WTC11 (cell line): ENCODE measurements at regions not wholly inside any gene's neighbourhood (a gene's known extent, or its start where the extent isn't known, plus 50 kb on each side); places are given as distances from the start of the nearest gene placed in this dataset.

Source experiments
- ATAC-seq: fragments of 200-7000 bp; cut with Tn5 transposase; 2 replicates; pipeline ENCODE4 v1.10.0; 2021; ENCODE audit warnings: mild to moderate bottlenecking, moderate library complexity
- CTCF ChIA-PET: fragments of 300-600 bp; sonication (Branson Sonifier 250); formaldehyde crosslinking; loops from one replicate; lab custom pipeline; 2021; ENCODE audit warnings: antibody characterized with exemption; lab: Charles Lee
- POLR2A ChIA-PET: fragments of 350-600 bp; sonication (Branson Sonifier 250); formaldehyde crosslinking; loops from one replicate; lab custom pipeline; 2021; ENCODE audit warnings: antibody characterized with exemption; lab: Charles Lee
- DNase-seq: peaks from one replicate; pipeline ENCODE4 v3.0.0; 2021; ENCODE audit warnings: low spot score
- H3K27ac Mint-ChIP-seq: 2 replicates; pipeline ENCODE4 v1.8.0; 2021; ENCODE audit warnings: mixed read lengths
- H3K27me3 Mint-ChIP-seq: 2 replicates; pipeline ENCODE4 v1.8.0; 2021; ENCODE audit warnings: low read depth, mild to moderate bottlenecking, moderate library complexity, mixed read lengths
- H3K36me3 Mint-ChIP-seq: 2 replicates; pipeline ENCODE4 v1.8.0; 2021; ENCODE audit warnings: mixed read lengths
- H3K4me1 Mint-ChIP-seq: 2 replicates; pipeline ENCODE4 v1.8.0; 2022; ENCODE audit warnings: mixed read lengths
- H3K4me3 Mint-ChIP-seq: 2 replicates; pipeline ENCODE4 v1.8.0; 2021; ENCODE audit warnings: mild to moderate bottlenecking, moderate library complexity, mixed read lengths
- H3K9me3 Mint-ChIP-seq: 2 replicates; pipeline ENCODE4 v1.8.0; 2021; ENCODE audit warnings: mixed read lengths
- AR ChIP-seq: fragments of 250-450 bp; sonication (Bioruptor Pico); IDR thresholded peaks from 2 replicates; pipeline ENCODE4 v1.9.0; 2021; ENCODE audit warnings: mild to moderate bottlenecking
- EMX1 ChIP-seq: fragments of 250-450 bp; sonication (Bioruptor Pico); IDR thresholded peaks from 2 replicates; pipeline ENCODE4 v1.8.0; 2021; ENCODE audit warnings: mild to moderate bottlenecking
- GABPB1 ChIP-seq: sonication (generic); formaldehyde crosslinking; IDR thresholded peaks from 2 replicates; pipeline ENCODE4 v1.8.1; 2023; ENCODE audit warnings: mild to moderate bottlenecking, missing genetic modification reagents
- GRHL2 ChIP-seq: fragments of 250-450 bp; sonication (Bioruptor Pico); IDR thresholded peaks from 2 replicates; pipeline ENCODE4 v1.8.0; 2022; ENCODE audit warnings: mild to moderate bottlenecking, moderate library complexity; ENCODE audit not compliant: insufficient replicate concordance, severe bottlenecking
- GTF2I ChIP-seq: fragments of 250-450 bp; sonication (Bioruptor Pico); conservative IDR thresholded peaks from 2 replicates; pipeline ENCODE4 v1.4.0; 2021; ENCODE audit warnings: mild to moderate bottlenecking
- IRF2 ChIP-seq: sonication (generic); formaldehyde crosslinking; IDR thresholded peaks from 2 replicates; pipeline ENCODE4 v1.8.0; 2022; ENCODE audit warnings: low read depth, missing genetic modification reagents, borderline replicate concordance
- MYBL2 ChIP-seq: sonication (generic); formaldehyde crosslinking; IDR thresholded peaks from 2 replicates; pipeline ENCODE4 v1.8.1; 2023; ENCODE audit warnings: mild to moderate bottlenecking, moderate library complexity, missing genetic modification reagents
- SOX15 ChIP-seq: fragments of 250-450 bp; sonication (Bioruptor Pico); IDR thresholded peaks from 2 replicates; pipeline ENCODE4 v1.9.0; 2021; ENCODE audit warnings: mild to moderate bottlenecking
- USF2 ChIP-seq: sonication (generic); formaldehyde crosslinking; IDR thresholded peaks from 2 replicates; pipeline ENCODE4 v1.8.1; 2023; ENCODE audit warnings: mild to moderate bottlenecking, missing genetic modification reagents, moderate library complexity
- ZNF121 ChIP-seq: sonication (generic); formaldehyde crosslinking; IDR thresholded peaks from 2 replicates; pipeline ENCODE4 v1.8.0; 2023; ENCODE audit warnings: missing genetic modification reagents
- ZNF425 ChIP-seq: fragments of 250-450 bp; sonication (Bioruptor Pico); conservative IDR thresholded peaks from 2 replicates; pipeline ENCODE4 v1.9.0; 2021; ENCODE audit warnings: mild to moderate bottlenecking
- ZSCAN18 ChIP-seq: fragments of 250-450 bp; sonication (Bioruptor Pico); IDR thresholded peaks from 2 replicates; pipeline ENCODE4 v2.1.2; 2022; ENCODE audit warnings: mild to moderate bottlenecking, moderate library complexity

GRCh38 chr7:96792115-96792514 is 82.5 kb upstream of the SEM1 start (continued):
- TF ChIP-seq AR (CRISPR knock-in tag): no peak
- no peak for TF ChIP-seq ZSCAN18
- no peak for TF ChIP-seq EMX1 (CRISPR knock-in tag)
- TF ChIP-seq IRF2 (CRISPR knock-in tag): no peak
- TF ChIP-seq GRHL2 (CRISPR knock-in tag): no peak
- TF ChIP-seq ZNF121 (CRISPR knock-in tag): no peak

- Mint-ChIP-seq H3K4me3 (no peak overlapping the region), H3K9me3 (no peaks in the 10 kb centered on the region), H3K4me1 (no peaks in the 10 kb centered on the region), H3K27ac (no peak overlapping the region), H3K36me3 (no peaks in the 10 kb centered on the region), H3K27me3 (no peaks in the 10 kb centered on the region)
- DNase-seq: no peak
- no peak for ATAC-seq
- ChIA-PET CTCF (no interaction called here), POLR2A (no interaction called here)
- TF ChIP-seq MYBL2 (no peak), USF2 (no peak)
Observed at GRCh38 chr7:96794063-96794462, 84.4 kb upstream of the SEM1 start.

GRCh38 chr7:96800122-96800521 is 90.5 kb upstream of the SEM1 start:
- H3K9me3 Mint-ChIP-seq: no peaks in the 10 kb centered on the region
- TF ChIP-seq ZNF425 (CRISPR knock-in tag) (no peak), SOX15 (no peak), GTF2I (CRISPR knock-in tag) (no peak)
- H3K4me1 Mint-ChIP-seq: 0 out of 2 replicates have a peak, but pooled peaks cover 2% of the 10 kb centered on the region
- ATAC-seq (no peak), DNase-seq (no peak)
- no peak overlapping the region for H3K27ac Mint-ChIP-seq
- H3K36me3 Mint-ChIP-seq: no peaks in the 10 kb centered on the region
- no peak overlapping the region for H3K4me3 Mint-ChIP-seq
- ChIA-PET CTCF (no interaction called here), POLR2A (interaction anchor here (0.7 kb wide), 1 partner anchor 13 kb away, joined by 5 read pairs; no protein-coding TSS in a partner anchor)
- H3K27me3 Mint-ChIP-seq: no peaks in the 10 kb centered on the region

- ChIA-PET CTCF (no interaction called here), POLR2A (no interaction called here)
- Mint-ChIP-seq H3K27ac (no peak overlapping the region), H3K27me3 (no peaks in the 10 kb centered on the region), H3K36me3 (no peaks in the 10 kb centered on the region), H3K9me3 (no peaks in the 10 kb centered on the region), H3K4me3 (no peak overlapping the region), H3K4me1 (0 out of 2 replicates have a peak, but pooled peaks cover 2% of the 10 kb centered on the region)
- TF ChIP-seq GABPB1 (peak; percentile 88), AR (CRISPR knock-in tag) (no peak)
- DNase-seq (no peak), ATAC-seq (no peak)
Observed at GRCh38 chr7:96800824-96801223, 91.2 kb upstream of the SEM1 start.
